ENCODE measurements at regions not wholly inside any gene's neighbourhood (a gene's known extent, or its start where the extent isn't known, plus 50 kb on each side); places are given as distances from the start of the nearest gene placed in this dataset.

DNA sequence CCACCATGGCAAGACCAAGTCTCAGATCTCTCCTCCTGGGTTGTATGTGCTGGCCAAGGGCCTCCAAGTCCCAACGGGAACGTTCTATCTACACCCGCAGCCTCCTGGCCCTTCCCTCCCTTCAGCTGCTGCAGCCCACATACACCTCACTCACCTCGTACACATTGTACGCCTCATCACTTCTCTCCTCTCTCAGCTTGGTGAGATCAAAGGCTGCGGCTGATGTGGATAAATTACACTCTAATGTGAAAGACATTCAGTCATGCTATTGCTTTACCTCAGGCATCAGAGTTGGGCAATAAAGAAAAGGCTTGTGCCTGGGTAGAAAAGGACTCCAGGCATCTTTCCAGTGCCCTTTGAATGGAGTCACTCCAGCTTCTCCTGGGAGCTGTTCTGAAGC lies 135.3 kb upstream of the FOXQ1 start:
- H3K9me3 ChIP-seq (ENCODE audit: insufficient read depth, low read length, severe bottlenecking): no peaks in the 10 kb centered on the region
- peaks cover 5% of the 10 kb centered on the region for H3K27me3 ChIP-seq (ENCODE audit: insufficient read depth, low read length, poor library complexity)
- no peak overlapping the region for H3K4me3 ChIP-seq (ENCODE audit: low read depth in 1 of 2, low read length in 2 of 2)
- no peak overlapping the region for H3K9ac ChIP-seq (ENCODE audit: low read depth, low read length)
- H2AFZ ChIP-seq (ENCODE audit: low read depth, low read length): no peak overlapping the region
- no peaks in the 10 kb centered on the region for H3K4me1 ChIP-seq (ENCODE audit: insufficient read depth, low read length)
- no peak for DNase-seq
- no peak overlapping the region for H3K27ac ChIP-seq (ENCODE audit: low read length)
- no peaks in the 10 kb centered on the region for H3K36me3 ChIP-seq (ENCODE audit: insufficient read depth, low read length)
- no peaks in the 10 kb centered on the region for H4K20me1 ChIP-seq (ENCODE audit: insufficient read depth, low read length)
- TF ChIP-seq, protein P1, sequence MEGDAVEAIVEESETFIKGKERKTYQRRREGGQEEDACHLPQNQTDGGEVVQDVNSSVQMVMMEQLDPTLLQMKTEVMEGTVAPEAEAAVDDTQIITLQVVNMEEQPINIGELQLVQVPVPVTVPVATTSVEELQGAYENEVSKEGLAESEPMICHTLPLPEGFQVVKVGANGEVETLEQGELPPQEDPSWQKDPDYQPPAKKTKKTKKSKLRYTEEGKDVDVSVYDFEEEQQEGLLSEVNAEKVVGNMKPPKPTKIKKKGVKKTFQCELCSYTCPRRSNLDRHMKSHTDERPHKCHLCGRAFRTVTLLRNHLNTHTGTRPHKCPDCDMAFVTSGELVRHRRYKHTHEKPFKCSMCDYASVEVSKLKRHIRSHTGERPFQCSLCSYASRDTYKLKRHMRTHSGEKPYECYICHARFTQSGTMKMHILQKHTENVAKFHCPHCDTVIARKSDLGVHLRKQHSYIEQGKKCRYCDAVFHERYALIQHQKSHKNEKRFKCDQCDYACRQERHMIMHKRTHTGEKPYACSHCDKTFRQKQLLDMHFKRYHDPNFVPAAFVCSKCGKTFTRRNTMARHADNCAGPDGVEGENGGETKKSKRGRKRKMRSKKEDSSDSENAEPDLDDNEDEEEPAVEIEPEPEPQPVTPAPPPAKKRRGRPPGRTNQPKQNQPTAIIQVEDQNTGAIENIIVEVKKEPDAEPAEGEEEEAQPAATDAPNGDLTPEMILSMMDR (IDR thresholded peaks at IDR 0.05; ENCODE audit: borderline replicate concordance, extremely low read depth, low read length, poor library complexity, severe bottlenecking): no peak
- no peak for TF ChIP-seq EZH2 (IDR thresholded peaks at IDR 0.05; ENCODE audit: borderline replicate concordance, low read depth, low read length, severe bottlenecking)
- H3K79me2 ChIP-seq (ENCODE audit: insufficient read depth, low read length): no peaks in the 10 kb centered on the region
- no peak for ATAC-seq (ENCODE audit: insufficient read depth, low read depth)
- no peak overlapping the region for H3K4me2 ChIP-seq (ENCODE audit: insufficient read depth, low read length)

DNA sequence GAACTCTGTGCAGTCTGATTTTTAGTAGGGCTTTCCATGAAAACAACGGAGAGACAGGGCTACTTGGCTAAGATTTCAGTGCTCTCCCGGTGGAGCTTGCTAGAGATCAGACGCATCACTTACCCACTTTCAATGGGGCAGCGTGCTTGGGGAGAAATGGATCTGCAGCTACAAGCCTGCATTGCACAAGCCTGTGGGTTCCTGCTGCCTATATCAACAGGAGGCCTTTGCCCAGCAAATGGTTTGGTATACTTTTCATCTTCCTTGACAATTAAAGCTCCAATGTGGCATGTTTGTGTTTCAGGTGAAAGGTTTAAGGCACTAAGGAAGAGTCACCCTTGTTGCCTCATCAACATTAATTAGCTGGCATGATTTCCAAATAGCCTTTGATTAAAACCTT lies 136.0 kb upstream of the FOXQ1 start:
- no peaks in the 10 kb centered on the region for H3K9me3 ChIP-seq (ENCODE audit: insufficient read depth, low read length, severe bottlenecking)
- ATAC-seq (ENCODE audit: insufficient read depth, low read depth) (no peak), DNase-seq (no peak)
- H3K4me3 ChIP-seq (ENCODE audit: low read depth in 1 of 2, low read length in 2 of 2): no peak overlapping the region
- TF ChIP-seq, protein P1 (IDR thresholded peaks at IDR 0.05; ENCODE audit: borderline replicate concordance, extremely low read depth, low read length, poor library complexity, severe bottlenecking): no peak
- TF ChIP-seq EZH2 (IDR thresholded peaks at IDR 0.05; ENCODE audit: borderline replicate concordance, low read depth, low read length, severe bottlenecking): no peak
- H3K36me3 ChIP-seq (ENCODE audit: insufficient read depth, low read length): no peaks in the 10 kb centered on the region
- H3K27ac ChIP-seq (ENCODE audit: low read length): no peak overlapping the region
- H2AFZ ChIP-seq (ENCODE audit: low read depth, low read length): no peak overlapping the region
- no peak overlapping the region for H3K4me2 ChIP-seq (ENCODE audit: insufficient read depth, low read length)
- no peaks in the 10 kb centered on the region for H3K4me1 ChIP-seq (ENCODE audit: insufficient read depth, low read length)
- no peak overlapping the region for H3K9ac ChIP-seq (ENCODE audit: low read depth, low read length)
- H3K79me2 ChIP-seq (ENCODE audit: insufficient read depth, low read length): no peaks in the 10 kb centered on the region
- H4K20me1 ChIP-seq (ENCODE audit: insufficient read depth, low read length): no peaks in the 10 kb centered on the region
- H3K27me3 ChIP-seq (ENCODE audit: insufficient read depth, low read length, poor library complexity): peaks cover 5% of the 10 kb centered on the region

- Histone ChIP-seq H3K79me2 (ENCODE audit: insufficient read depth, low read length) (no peaks in the 10 kb centered on the region), H4K20me1 (ENCODE audit: insufficient read depth, low read length) (no peaks in the 10 kb centered on the region), H3K9me3 (ENCODE audit: insufficient read depth, low read length, severe bottlenecking) (no peaks in the 10 kb centered on the region), H3K4me1 (ENCODE audit: insufficient read depth, low read length) (no peaks in the 10 kb centered on the region), H3K27ac (ENCODE audit: low read length) (no peak overlapping the region), H3K4me3 (ENCODE audit: low read depth in 1 of 2, low read length in 2 of 2) (no peak overlapping the region), H3K27me3 (ENCODE audit: insufficient read depth, low read length, poor library complexity) (no peaks in the 10 kb centered on the region), H2AFZ (ENCODE audit: low read depth, low read length) (no peak overlapping the region), H3K4me2 (ENCODE audit: insufficient read depth, low read length) (no peak overlapping the region), H3K9ac (ENCODE audit: low read depth, low read length) (no peak overlapping the region), H3K36me3 (ENCODE audit: insufficient read depth, low read length) (no peaks in the 10 kb centered on the region)
- ATAC-seq (ENCODE audit: insufficient read depth, low read depth) (no peak), DNase-seq (no peak)
- no peak for TF ChIP-seq EZH2 (IDR thresholded peaks at IDR 0.05; ENCODE audit: borderline replicate concordance, low read depth, low read length, severe bottlenecking)
- TF ChIP-seq, protein P1 (IDR thresholded peaks at IDR 0.05; ENCODE audit: borderline replicate concordance, extremely low read depth, low read length, poor library complexity, severe bottlenecking): no peak
Measured at GRCh38 chr6:1170794-1171193, 141.1 kb upstream of the FOXQ1 start.

DNA sequence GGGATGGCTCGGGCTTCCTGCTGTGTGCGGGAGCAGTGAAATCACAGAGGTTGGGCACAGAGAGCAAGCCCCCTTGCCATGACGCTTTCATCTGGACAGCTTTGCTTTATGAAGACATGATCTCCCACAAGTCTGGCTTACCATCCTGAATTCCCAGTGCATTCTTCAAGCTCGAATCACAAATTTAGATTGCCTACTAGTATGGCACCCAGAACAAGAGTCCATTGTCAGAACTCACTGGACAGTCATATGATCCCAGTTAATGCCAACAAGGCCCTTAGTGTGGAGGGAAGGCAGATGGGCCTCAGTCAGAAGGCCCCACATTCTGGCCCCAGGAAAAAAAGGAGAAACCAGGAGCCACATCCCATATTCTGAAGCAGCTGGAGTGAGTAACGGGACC lies 147.3 kb upstream of the FOXQ1 start:
- H3K36me3 ChIP-seq (ENCODE audit: insufficient read depth, low read length): no peaks in the 10 kb centered on the region
- H3K4me3 ChIP-seq (ENCODE audit: low read depth in 1 of 2, low read length in 2 of 2): no peak overlapping the region
- no peaks in the 10 kb centered on the region for H3K4me1 ChIP-seq (ENCODE audit: insufficient read depth, low read length)
- no peaks in the 10 kb centered on the region for H3K79me2 ChIP-seq (ENCODE audit: insufficient read depth, low read length)
- H4K20me1 ChIP-seq (ENCODE audit: insufficient read depth, low read length): no peaks in the 10 kb centered on the region
- H3K27me3 ChIP-seq (ENCODE audit: insufficient read depth, low read length, poor library complexity): no peaks in the 10 kb centered on the region
- no peak for DNase-seq
- ATAC-seq (ENCODE audit: insufficient read depth, low read depth): no peak
- H3K27ac ChIP-seq (ENCODE audit: low read length): no peak overlapping the region
- H3K4me2 ChIP-seq (ENCODE audit: insufficient read depth, low read length): no peak overlapping the region
- no peaks in the 10 kb centered on the region for H3K9me3 ChIP-seq (ENCODE audit: insufficient read depth, low read length, severe bottlenecking)
- H2AFZ ChIP-seq (ENCODE audit: low read depth, low read length): no peak overlapping the region
- no peak overlapping the region for H3K9ac ChIP-seq (ENCODE audit: low read depth, low read length)
- no peak for TF ChIP-seq EZH2 (IDR thresholded peaks at IDR 0.05; ENCODE audit: borderline replicate concordance, low read depth, low read length, severe bottlenecking)
- TF ChIP-seq, protein P1 (IDR thresholded peaks at IDR 0.05; ENCODE audit: borderline replicate concordance, extremely low read depth, low read length, poor library complexity, severe bottlenecking): no peak

All from DND-41 (cell line).